Spleen (tissue), 11 donors: ENCODE measurements at regions not wholly inside any gene's neighbourhood (a gene's known extent, or its start where the extent isn't known, plus 50 kb on each side); places are given as distances from the start of the nearest gene placed in this dataset.

ENCODE experiments used
- DNase-seq: peaks from one replicate; pipeline ENCODE4 v3.0.0-alpha.2; 2020
- H3K27ac ChIP-seq, 8 donors: fragments of 200-600 bp; sonication (generic) in 7 of 8; 1 replicate in 4 of 8; 2 replicates in 4 of 8; pipeline versions ENCODE4 v1.5.0 to v1.8.0; 2016 to 2021; ENCODE audit warnings: inconsistent platforms in 4 of 8, mild to moderate bottlenecking in 4 of 8, moderate library complexity in 1 of 8
- H3K27me3 ChIP-seq, 7 donors: fragments of 200-600 bp; sonication (generic) in 6 of 7; replicated peaks in 1 of 7; 1 replicate in 4 of 7; 2 replicates in 3 of 7; pipeline versions ENCODE4 v1.5.0 to v1.8.0; 2016 to 2021; ENCODE audit warnings: inconsistent platforms in 3 of 7, mild to moderate bottlenecking in 1 of 7
- H3K36me3 ChIP-seq, 6 donors: fragments of 200-600 bp; sonication (generic) in 5 of 6; 1 replicate in 4 of 6; 2 replicates in 2 of 6; pipeline versions ENCODE4 v1.5.0 to v1.8.0; 2016 to 2021; ENCODE audit warnings: inconsistent platforms in 2 of 6
- H3K4me1 ChIP-seq, 6 donors: fragments of 200-600 bp; sonication (generic) in 5 of 6; 1 replicate in 3 of 6; 2 replicates in 3 of 6; pipeline versions ENCODE4 v1.5.0 to v1.8.0; 2016 to 2021; ENCODE audit warnings: inconsistent platforms in 3 of 6
- H3K4me3 ChIP-seq, 8 donors: fragments of 200-600 bp; sonication (generic) in 7 of 8; 1 replicate in 4 of 8; 2 replicates in 4 of 8; pipeline versions ENCODE4 v1.5.0 to v1.8.0; 2016 to 2021; ENCODE audit warnings: inconsistent platforms in 4 of 8, mild to moderate bottlenecking in 4 of 8, moderate library complexity in 2 of 8
- H3K9me3 ChIP-seq, 8 donors: fragments of 200-600 bp; sonication (generic) in 7 of 8; 1 replicate in 4 of 8; 2 replicates in 4 of 8; pipeline versions ENCODE4 v1.5.0 to v1.8.0; 2016 to 2021; ENCODE audit warnings: inconsistent platforms in 4 of 8
- POLR2A ChIP-seq, 3 donors: fragments of 450-650 bp; IDR thresholded peaks; one replicate each; pipeline ENCODE4 v1.5.1; 2017; ENCODE audit warnings: antibody characterized with exemption in 3 of 3, mild to moderate bottlenecking in 1 of 3
- POLR2AphosphoS5 ChIP-seq, 3 donors: sonication (generic); formaldehyde crosslinking; IDR thresholded peaks; one replicate each; pipeline ENCODE4 v1.5.1; 2017; ENCODE audit warnings: antibody characterized with exemption in 3 of 3
- WGBS, 5 donors: extraction: QIAGEN DNeasy Blood & Tissue Kit in 3 of 5; methylation state at CpG; one replicate each; pipeline versions ENCODE4 v1.1.5 to v1.1.7; 2013 to 2018; 5-methylcytosine and 5-hydroxymethylcytosine counted together
- intact Hi-C: fragments of 100-400 bp; cut with DNase I; formaldehyde crosslinking; loops from one replicate; pipeline ENCODE4 v1.15.0; 2023; ENCODE audit warnings: low total_unique reads
- TF ChIP-seq, protein P1 (sequence below), 11 experiments: fragments of 200-600 bp in 7 of 11; fragments of 450-650 bp in 4 of 11; sonication (generic) in 4 of 11; IDR thresholded peaks in 8 of 11; conservative IDR thresholded peaks in 3 of 11; 1 replicate in 7 of 11; 2 replicates in 4 of 11; pipeline versions ENCODE4 v1.4.0 to v1.8.0; 2016 to 2021; ENCODE audit warnings: antibody characterized with exemption in 11 of 11, inconsistent platforms in 4 of 11, mild to moderate bottlenecking in 1 of 11
- donor health status: healthy with polysubstance abuse.
- donor health status: DM: no; HTN: no; CAD: no; lungs with moderate emphysema.
- donor health status: DM: no; HTN: no; CAD: no.
- donor health status: Bipolar disorder and iron deficiency.
- donor health status: healthy.
- donor health status: DM: no; HTN: no; CAD: no.
- donor health status: DM: yes; HTN: yes; CAD: no.

DNA sequence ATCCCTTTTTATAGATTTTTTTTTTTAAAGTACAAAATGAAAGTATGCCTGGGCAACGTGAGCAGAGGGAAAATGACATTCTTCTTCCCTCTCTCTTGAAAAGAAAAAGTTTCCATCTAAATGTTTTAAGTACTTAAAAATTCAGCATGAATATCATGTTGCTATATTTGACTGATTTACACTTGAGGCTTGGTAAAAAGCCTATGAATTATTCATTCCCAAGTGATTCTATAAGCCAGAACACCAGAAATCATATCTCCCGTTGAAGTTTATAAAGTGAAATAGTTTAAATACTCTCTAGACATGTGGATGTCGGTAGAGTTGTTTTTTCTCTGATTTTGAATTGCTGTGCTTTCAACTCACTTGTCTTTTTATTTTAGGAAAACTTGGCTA, 276.2 kb upstream of the RARB start:
- Histone ChIP-seq H3K27me3 (no peaks in the 10 kb centered on the region), H3K27ac (peak overlapping the region in 1 of 8 donors; percentile 24), H3K36me3 (no peaks in the 10 kb centered on the region), H3K4me1 (no peaks in the 10 kb centered on the region), H3K4me3 (peak overlapping the region in 5 of 8 donors; percentile 2 to 41 (median 18)), H3K9me3 (peaks cover 0 to 5% (median 0%) of the 10 kb centered on the region in 8 donors)
- no peak for DNase-seq
- intact Hi-C loops = no loop called here
- WGBS, 5 donors = 40 to 61% (median 48%) methylated on average over 3 of the region's 3 CpGs
- no peak for TF ChIP-seq POLR2AphosphoS5 (IDR thresholded peaks at IDR 0.05)
- TF ChIP-seq, protein P1, sequence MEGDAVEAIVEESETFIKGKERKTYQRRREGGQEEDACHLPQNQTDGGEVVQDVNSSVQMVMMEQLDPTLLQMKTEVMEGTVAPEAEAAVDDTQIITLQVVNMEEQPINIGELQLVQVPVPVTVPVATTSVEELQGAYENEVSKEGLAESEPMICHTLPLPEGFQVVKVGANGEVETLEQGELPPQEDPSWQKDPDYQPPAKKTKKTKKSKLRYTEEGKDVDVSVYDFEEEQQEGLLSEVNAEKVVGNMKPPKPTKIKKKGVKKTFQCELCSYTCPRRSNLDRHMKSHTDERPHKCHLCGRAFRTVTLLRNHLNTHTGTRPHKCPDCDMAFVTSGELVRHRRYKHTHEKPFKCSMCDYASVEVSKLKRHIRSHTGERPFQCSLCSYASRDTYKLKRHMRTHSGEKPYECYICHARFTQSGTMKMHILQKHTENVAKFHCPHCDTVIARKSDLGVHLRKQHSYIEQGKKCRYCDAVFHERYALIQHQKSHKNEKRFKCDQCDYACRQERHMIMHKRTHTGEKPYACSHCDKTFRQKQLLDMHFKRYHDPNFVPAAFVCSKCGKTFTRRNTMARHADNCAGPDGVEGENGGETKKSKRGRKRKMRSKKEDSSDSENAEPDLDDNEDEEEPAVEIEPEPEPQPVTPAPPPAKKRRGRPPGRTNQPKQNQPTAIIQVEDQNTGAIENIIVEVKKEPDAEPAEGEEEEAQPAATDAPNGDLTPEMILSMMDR (IDR thresholded peaks at IDR 0.05 in 8 of 11, conservative IDR thresholded peaks at IDR 0.05 in 3 of 11) = no peak
- no peak for TF ChIP-seq POLR2A (IDR thresholded peaks at IDR 0.05)

GRCh38 chr3:25153136-25153535, 274.9 kb upstream of the RARB start:
- Histone ChIP-seq H3K27me3 (no peaks in the 10 kb centered on the region), H3K4me3 (no peak overlapping the region), H3K4me1 (no peaks in the 10 kb centered on the region), H3K36me3 (no peaks in the 10 kb centered on the region), H3K9me3 (peaks cover 0 to 5% (median 0%) of the 10 kb centered on the region in 8 donors), H3K27ac (no peak overlapping the region)
- intact Hi-C loops = no loop called here
- no peak for DNase-seq
- TF ChIP-seq, protein P1 (IDR thresholded peaks at IDR 0.05 in 8 of 11, conservative IDR thresholded peaks at IDR 0.05 in 3 of 11) = no peak
- TF ChIP-seq POLR2A (IDR thresholded peaks at IDR 0.05) = no peak
- no peak for TF ChIP-seq POLR2AphosphoS5 (IDR thresholded peaks at IDR 0.05)
- WGBS, 5 donors = 86 to 96% (median 91%) methylated on average over 9 of the region's 9 CpGs

GRCh38 chr3:25153561-25153960, 274.5 kb upstream of the RARB start:
- no peak for TF ChIP-seq POLR2AphosphoS5 (IDR thresholded peaks at IDR 0.05)
- TF ChIP-seq POLR2A (IDR thresholded peaks at IDR 0.05) = no peak
- TF ChIP-seq, protein P1 (IDR thresholded peaks at IDR 0.05 in 8 of 11, conservative IDR thresholded peaks at IDR 0.05 in 3 of 11) = no peak
- Histone ChIP-seq H3K36me3 (no peaks in the 10 kb centered on the region), H3K9me3 (peaks cover 0 to 5% (median 0%) of the 10 kb centered on the region in 8 donors), H3K4me1 (no peaks in the 10 kb centered on the region), H3K27ac (no peak overlapping the region), H3K27me3 (no peaks in the 10 kb centered on the region), H3K4me3 (no peak overlapping the region)
- intact Hi-C loops = no loop called here
- DNase-seq = no peak
- 78 to 98% (median 86%) methylated on average over 1 of the region's 1 CpG for WGBS, 5 donors

- Histone ChIP-seq H3K4me3 (no peak overlapping the region), H3K4me1 (no peaks in the 10 kb centered on the region), H3K36me3 (no peaks in the 10 kb centered on the region), H3K9me3 (peaks cover 0 to 5% (median 0%) of the 10 kb centered on the region in 8 donors), H3K27ac (no peak overlapping the region), H3K27me3 (no peaks in the 10 kb centered on the region)
- WGBS, 5 donors = 48 to 73% (median 65%) methylated on average over 4 of the region's 4 CpGs
- TF ChIP-seq, protein P1 (IDR thresholded peaks at IDR 0.05 in 8 of 11, conservative IDR thresholded peaks at IDR 0.05 in 3 of 11) = no peak
- intact Hi-C loops = no loop called here
- DNase-seq = no peak
Measured at GRCh38 chr3:25155652-25156471, 272.2 kb upstream of the RARB start.
